Mesenchymal stem cell (in vitro differentiated cells and primary cell): ENCODE measurements at regions not wholly inside any gene's neighbourhood (a gene's known extent, or its start where the extent isn't known, plus 50 kb on each side); places are given as distances from the start of the nearest gene placed in this dataset.

Source experiments
- DNase-seq: peaks from one replicate; pipeline ENCODE4 v3.0.0-alpha.2; 2013
- H2AFZ ChIP-seq: one replicate; pipeline ENCODE4 v1.6.1; 2013; ENCODE audit warnings: low read depth, mild to moderate bottlenecking, control low read depth, inconsistent platforms, low read length, moderate library complexity
- H2AK5ac ChIP-seq: 2 replicates; pipeline ENCODE4 v1.6.1; 2013; ENCODE audit warnings: low read length, moderate library complexity, mild to moderate bottlenecking, inconsistent platforms; ENCODE audit not compliant: severe bottlenecking
- H2BK120ac ChIP-seq: one replicate; pipeline ENCODE4 v1.6.1; 2013; ENCODE audit warnings: low read depth, mild to moderate bottlenecking, inconsistent platforms, low read length, moderate library complexity
- H2BK12ac ChIP-seq, 2 experiments: one replicate each; pipeline ENCODE4 v1.6.1; 2013; ENCODE audit warnings: inconsistent platforms in 2 of 2, low read length in 2 of 2, mild to moderate bottlenecking in 2 of 2, moderate library complexity in 2 of 2, control low read depth in 1 of 2
- H2BK15ac ChIP-seq: one replicate; pipeline ENCODE4 v1.6.1; 2013; ENCODE audit warnings: mild to moderate bottlenecking, low read depth, inconsistent platforms; ENCODE audit not compliant: poor library complexity, severe bottlenecking
- H2BK5ac ChIP-seq: 2 replicates; pipeline ENCODE4 v1.6.1; 2013; ENCODE audit warnings: low read depth, mild to moderate bottlenecking, low read length, control low read depth, inconsistent platforms; ENCODE audit not compliant: poor library complexity, severe bottlenecking
- H3K14ac ChIP-seq, 2 experiments: one replicate each; pipeline ENCODE4 v1.6.1; 2013; ENCODE audit warnings: inconsistent platforms in 2 of 2, low read length in 2 of 2, control low read depth in 1 of 2, mild to moderate bottlenecking in 1 of 2, moderate library complexity in 1 of 2
- H3K18ac ChIP-seq, 2 experiments: one replicate each; pipeline ENCODE4 v1.6.1; 2013; ENCODE audit warnings: inconsistent platforms in 2 of 2, low read length in 2 of 2, control low read depth in 1 of 2, low read depth in 1 of 2, mild to moderate bottlenecking in 1 of 2
- H3K23ac ChIP-seq, 2 experiments: one replicate each; pipeline ENCODE4 v1.6.1; 2013; ENCODE audit warnings: inconsistent platforms in 2 of 2, low read length in 2 of 2, mild to moderate bottlenecking in 2 of 2, moderate library complexity in 2 of 2, control low read depth in 1 of 2
- H3K27ac ChIP-seq: 2 replicates; pipeline ENCODE4 v1.5.1; 2013; ENCODE audit warnings: mild to moderate bottlenecking, moderate library complexity, low read length, control low read depth, inconsistent platforms; ENCODE audit not compliant: poor library complexity, severe bottlenecking
- H3K27me3 ChIP-seq, 2 experiments: 2 replicates each; pipeline versions ENCODE4 v1.6.1 to v1.7.0; 2013; ENCODE audit warnings: low read length in 2 of 2, mild to moderate bottlenecking in 2 of 2, moderate library complexity in 2 of 2, control low read depth in 1 of 2, inconsistent platforms in 1 of 2; ENCODE audit not compliant: control insufficient read depth in 1 of 2, insufficient read depth in 1 of 2
- H3K36me3 ChIP-seq, 2 experiments: 2 replicates each; pipeline versions ENCODE4 v1.6.1 to v1.7.0; 2013; ENCODE audit warnings: low read length in 2 of 2, control low read depth in 1 of 2, inconsistent platforms in 1 of 2, low read depth in 1 of 2, mild to moderate bottlenecking in 1 of 2; ENCODE audit not compliant: insufficient read depth in 2 of 2, control insufficient read depth in 1 of 2
- H3K4ac ChIP-seq, 2 experiments: one replicate each; pipeline ENCODE4 v1.6.1; 2013; ENCODE audit warnings: inconsistent platforms in 2 of 2, low read length in 2 of 2, mild to moderate bottlenecking in 2 of 2, moderate library complexity in 2 of 2, control low read depth in 1 of 2, low read depth in 1 of 2
- H3K4me1 ChIP-seq: 2 replicates; pipeline ENCODE4 v1.6.1; 2013; ENCODE audit warnings: low read depth, low read length, control low read depth; ENCODE audit not compliant: control insufficient read depth, insufficient read depth
- H3K4me2 ChIP-seq: 2 replicates; pipeline ENCODE4 v1.6.1; 2013; ENCODE audit warnings: low read length, mild to moderate bottlenecking, inconsistent platforms; ENCODE audit not compliant: poor library complexity, severe bottlenecking
- H3K4me3 ChIP-seq, 2 experiments: 2 replicates each; pipeline versions ENCODE4 v1.5.1 to v1.7.0; 2013; ENCODE audit warnings: low read length in 2 of 2, mild to moderate bottlenecking in 2 of 2, control low read depth in 1 of 2, low read depth in 1 of 2; ENCODE audit not compliant: insufficient read depth in 1 of 2
- H3K79me1 ChIP-seq: replicated peaks from 2 replicates; pipeline ENCODE4 v1.6.1; 2013; ENCODE audit warnings: mild to moderate bottlenecking, control low read depth, low read length, inconsistent platforms; ENCODE audit not compliant: poor library complexity, severe bottlenecking
- H3K9ac ChIP-seq: 2 replicates; pipeline ENCODE4 v1.7.0; 2013; ENCODE audit warnings: mild to moderate bottlenecking, low read length, moderate library complexity
- H3K9me3 ChIP-seq: 2 replicates; pipeline ENCODE4 v1.7.0; 2013; ENCODE audit warnings: mild to moderate bottlenecking, low read length; ENCODE audit not compliant: control insufficient read depth
- H4K8ac ChIP-seq: one replicate; pipeline ENCODE4 v1.6.1; 2013; ENCODE audit warnings: inconsistent platforms, mild to moderate bottlenecking, low read length, moderate library complexity
- H4K91ac ChIP-seq: one replicate; pipeline ENCODE4 v1.6.1; 2013; ENCODE audit warnings: mild to moderate bottlenecking, low read length, inconsistent platforms
- WGBS: methylation state at CpG from one replicate; pipeline ENCODE4 v1.1.7; 2013; ENCODE audit warnings: mixed read lengths; 5-methylcytosine and 5-hydroxymethylcytosine counted together

- Histone ChIP-seq H4K8ac (no peak overlapping the region), H3K27ac (no peak overlapping the region), H2BK5ac (no peak overlapping the region), H3K79me1 (no peaks in the 10 kb centered on the region), H3K18ac (no peak overlapping the region), H3K27me3 (peaks cover 10 to 15% of the 10 kb centered on the region in 2 experiments), H2BK15ac (no peak overlapping the region), H3K9ac (no peak overlapping the region), H4K91ac (peak overlapping the region; percentile 1), H3K4me2 (no peak overlapping the region), H2BK120ac (no peak overlapping the region), H3K4me1 (peaks cover 3% of the 10 kb centered on the region), H2BK12ac (no peak overlapping the region), H2AK5ac (no peak overlapping the region), H3K23ac (no peak overlapping the region), H3K4me3 (no peak overlapping the region), H3K14ac (no peak overlapping the region), H3K4ac (no peak overlapping the region), H2AFZ (no peak overlapping the region), H3K36me3 (no peaks in the 10 kb centered on the region), H3K9me3 (no peaks in the 10 kb centered on the region)
- 85% methylated on average over 6 of the region's 7 CpGs for WGBS
- peak; percentile 5 for DNase-seq
Observed at GRCh38 chr10:78892338-78893176, 176.2 kb upstream of the ZMIZ1 start.

- peaks cover 10 to 15% of the 10 kb centered on the region in 2 experiments for H3K27me3 ChIP-seq
- no peak overlapping the region for H3K14ac ChIP-seq
- no peak overlapping the region for H2BK120ac ChIP-seq
- no peak overlapping the region for H2AFZ ChIP-seq
- H4K91ac ChIP-seq = peak overlapping the region; percentile 31
- H3K4ac ChIP-seq = no peak overlapping the region
- H3K27ac ChIP-seq = no peak overlapping the region
- H3K18ac ChIP-seq = no peak overlapping the region
- H3K4me2 ChIP-seq = no peak overlapping the region
- no peak overlapping the region for H3K9ac ChIP-seq
- H2BK15ac ChIP-seq = no peak overlapping the region
- 73% methylated on average over 4 of the region's 5 CpGs for WGBS
- no peak overlapping the region for H3K23ac ChIP-seq
- no peaks in the 10 kb centered on the region for H3K9me3 ChIP-seq
- no peaks in the 10 kb centered on the region for H3K79me1 ChIP-seq
- no peak for DNase-seq
- H2BK12ac ChIP-seq = no peak overlapping the region
- no peak overlapping the region for H3K4me3 ChIP-seq
- H4K8ac ChIP-seq = no peak overlapping the region
- H2AK5ac ChIP-seq = no peak overlapping the region
- H2BK5ac ChIP-seq = no peak overlapping the region
- H3K4me1 ChIP-seq = peaks cover 3% of the 10 kb centered on the region
- H3K36me3 ChIP-seq = no peaks in the 10 kb centered on the region
Observed at GRCh38 chr10:78893217-78893616, 175.5 kb upstream of the ZMIZ1 start.

DNA sequence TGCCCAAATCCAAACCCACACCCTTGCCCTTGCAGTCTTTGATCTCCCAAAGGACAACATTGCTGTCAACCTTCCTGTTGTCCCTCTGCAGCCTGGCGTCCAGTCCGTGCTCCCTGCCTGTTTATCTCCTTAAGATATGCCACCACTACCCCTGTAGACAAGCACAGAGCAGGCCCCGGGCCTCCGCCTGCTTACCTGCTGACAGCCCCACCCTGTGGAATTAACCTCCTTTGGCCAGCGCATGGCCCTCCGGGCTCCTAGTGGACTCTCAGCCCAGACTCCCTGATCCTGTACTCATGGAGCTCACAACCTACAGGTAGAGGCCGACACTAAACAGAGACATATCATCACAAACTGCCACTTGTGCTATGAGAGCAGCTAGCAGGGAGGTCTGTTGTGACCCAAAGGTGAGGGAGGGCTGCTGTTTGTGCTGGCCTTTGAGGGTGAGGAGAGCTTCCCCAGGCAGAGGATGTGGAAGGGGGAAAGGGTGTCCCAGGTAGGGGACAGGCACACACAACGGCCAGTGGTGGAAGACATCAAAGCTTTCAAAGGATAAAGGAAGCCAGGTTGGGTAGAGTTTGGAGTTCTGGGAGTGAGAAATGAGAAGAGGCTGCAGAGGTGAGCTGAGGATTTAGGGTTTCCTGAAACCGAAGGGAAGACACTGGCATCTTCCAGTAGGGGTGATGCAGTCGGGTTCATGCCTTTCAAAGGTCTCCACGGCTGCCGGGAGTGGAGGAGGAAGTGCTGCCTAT, 174.5 kb upstream of the ZMIZ1 start:
- H3K14ac ChIP-seq = peak overlapping the region in 1 of 2 experiments; percentile 41
- H3K9ac ChIP-seq = no peak overlapping the region
- H3K36me3 ChIP-seq = no peaks in the 10 kb centered on the region
- no peak overlapping the region for H3K23ac ChIP-seq
- H3K4me3 ChIP-seq = no peak overlapping the region
- H2BK15ac ChIP-seq = no peak overlapping the region
- no peak overlapping the region for H4K8ac ChIP-seq
- H3K27me3 ChIP-seq = peaks cover 4 to 15% of the 10 kb centered on the region in 2 experiments
- no peak for DNase-seq
- H3K4me1 ChIP-seq = no peaks in the 10 kb centered on the region
- H2AFZ ChIP-seq = no peak overlapping the region
- H3K4me2 ChIP-seq = no peak overlapping the region
- no peak overlapping the region for H4K91ac ChIP-seq
- H2BK120ac ChIP-seq = no peak overlapping the region
- H3K9me3 ChIP-seq = no peaks in the 10 kb centered on the region
- H2BK5ac ChIP-seq = no peak overlapping the region
- H3K18ac ChIP-seq = no peak overlapping the region
- no peak overlapping the region for H3K4ac ChIP-seq
- H3K79me1 ChIP-seq = no peaks in the 10 kb centered on the region
- no peak overlapping the region for H2AK5ac ChIP-seq
- H2BK12ac ChIP-seq = no peak overlapping the region
- H3K27ac ChIP-seq = no peak overlapping the region
- 91% methylated on average over 11 of the region's 12 CpGs for WGBS

- H3K9me3 ChIP-seq = no peaks in the 10 kb centered on the region
- no peak overlapping the region for H3K4ac ChIP-seq
- no peak overlapping the region for H2BK12ac ChIP-seq
- no peak overlapping the region for H2AK5ac ChIP-seq
- WGBS = 83% methylated on average over 3 of the region's 3 CpGs
- H3K9ac ChIP-seq = no peak overlapping the region
- no peak overlapping the region for H3K27ac ChIP-seq
- H3K79me1 ChIP-seq = no peaks in the 10 kb centered on the region
- no peak overlapping the region for H3K23ac ChIP-seq
- H4K8ac ChIP-seq = no peak overlapping the region
- no peak overlapping the region for H2BK120ac ChIP-seq
- no peak overlapping the region for H3K4me3 ChIP-seq
- no peak for DNase-seq
- H3K18ac ChIP-seq = no peak overlapping the region
- H4K91ac ChIP-seq = no peak overlapping the region
- H2BK15ac ChIP-seq = no peak overlapping the region
- no peak overlapping the region for H2BK5ac ChIP-seq
- H3K14ac ChIP-seq = no peak overlapping the region
- H3K4me2 ChIP-seq = no peak overlapping the region
- no peaks in the 10 kb centered on the region for H3K4me1 ChIP-seq
- H3K27me3 ChIP-seq = peaks cover 4 to 15% of the 10 kb centered on the region in 2 experiments
- H2AFZ ChIP-seq = no peak overlapping the region
- H3K36me3 ChIP-seq = no peaks in the 10 kb centered on the region
Observed at GRCh38 chr10:78894841-78895195, 173.9 kb upstream of the ZMIZ1 start.
